MCF 10A (cell line): ENCODE measurements at regions not wholly inside any gene's neighbourhood (a gene's known extent, or its start where the extent isn't known, plus 50 kb on each side); places are given as distances from the start of the nearest gene placed in this dataset.

Source experiments
- BruUV-seq: library from RNA; stranded (reverse); fragments of 400-500 nt; replicated peaks from 2 replicates; lab custom pipeline; 2021; lab: Mats Ljungman, UMichigan
- CTCF ChIA-PET: fragments of 300-600 bp; sonication (Branson Sonifier 250); formaldehyde crosslinking; extraction: SDS; loops from one replicate; lab custom pipeline; 2021; ENCODE audit warnings: antibody characterized with exemption, inconsistent platforms; lab: Yijun Ruan, JAX
- POLR2A ChIA-PET: fragments of 300-600, 350-650 bp; sonication (Branson Sonifier 250); formaldehyde crosslinking; extraction: SDS; loops from one replicate; lab custom pipeline; 2020; ENCODE audit warnings: antibody characterized with exemption, inconsistent platforms; lab: Yijun Ruan, JAX
- DNase-seq: peaks from one replicate; pipeline ENCODE4 v3.0.0-alpha.2; 2018; ENCODE audit not compliant: unreplicated experiment
- H3K27ac Mint-ChIP-seq: one replicate; pipeline ENCODE4 v1.8.0; 2022; ENCODE audit warnings: mild to moderate bottlenecking, low read depth, mixed read lengths; ENCODE audit not compliant: unreplicated experiment
- H3K27me3 Mint-ChIP-seq: one replicate; pipeline ENCODE4 v1.8.0; 2022; ENCODE audit warnings: mixed read lengths; ENCODE audit not compliant: insufficient read depth, unreplicated experiment
- H3K36me3 Mint-ChIP-seq: one replicate; pipeline ENCODE4 v1.8.0; 2022; ENCODE audit warnings: mild to moderate bottlenecking, moderate library complexity, mixed read lengths; ENCODE audit not compliant: insufficient read depth, unreplicated experiment
- H3K4me1 Mint-ChIP-seq: one replicate; pipeline ENCODE4 v1.8.0; 2022; ENCODE audit warnings: mixed read lengths; ENCODE audit not compliant: insufficient read depth, unreplicated experiment
- H3K4me3 Mint-ChIP-seq: one replicate; pipeline ENCODE4 v1.8.0; 2022; ENCODE audit warnings: mild to moderate bottlenecking, moderate library complexity, mixed read lengths; ENCODE audit not compliant: unreplicated experiment
- H3K9me3 Mint-ChIP-seq: one replicate; pipeline ENCODE4 v1.8.0; 2022; ENCODE audit warnings: mixed read lengths; ENCODE audit not compliant: unreplicated experiment
- CTCF ChIP-seq: fragments of 200-600 bp; IDR thresholded peaks from one replicate; pipeline ENCODE4 v1.8.0; 2022; ENCODE audit warnings: antibody characterized with exemption, mild to moderate bottlenecking; ENCODE audit not compliant: unreplicated experiment
- intact Hi-C: fragments of 100-400 bp; cut with micrococcal nuclease; formaldehyde crosslinking; loops from 2 replicates; pipeline ENCODE4 v1.14.1; 2022

- intact Hi-C loops: no loop called here
- H3K27me3 Mint-ChIP-seq: no peaks in the 10 kb centered on the region
- no peak overlapping the region for H3K4me3 Mint-ChIP-seq
- BruUV-seq: no TSS peak
- H3K4me1 Mint-ChIP-seq: no peaks in the 10 kb centered on the region
- ChIA-PET CTCF (no interaction called here), POLR2A (no interaction called here)
- H3K36me3 Mint-ChIP-seq: peaks cover 6% of the 10 kb centered on the region
- TF ChIP-seq CTCF: no peak
- no peak overlapping the region for H3K27ac Mint-ChIP-seq
- H3K9me3 Mint-ChIP-seq: no peaks in the 10 kb centered on the region
- no peak for DNase-seq
Measured at GRCh38 chr10:43882711-43883110, 234.0 kb upstream of the ZNF32 start.

DNA sequence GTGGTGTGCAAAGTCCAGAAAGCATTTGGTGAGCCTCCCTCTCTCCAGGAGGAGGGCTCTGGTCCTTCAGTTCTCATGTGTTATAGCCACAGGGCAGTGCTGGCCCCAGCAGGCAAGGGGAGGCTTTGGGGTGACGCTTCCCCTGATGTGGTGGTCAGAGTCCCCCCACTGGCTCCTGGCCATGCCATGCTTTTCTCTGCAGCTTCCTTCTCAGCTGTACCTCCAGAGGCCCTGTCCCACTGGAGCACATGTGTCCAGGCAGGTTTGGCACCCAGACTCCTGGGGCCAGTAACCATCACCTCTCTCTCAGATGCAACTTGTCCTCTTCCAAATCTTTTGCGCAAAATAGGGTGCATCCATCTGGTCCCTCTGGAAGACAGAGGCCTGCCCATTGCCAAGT is 233.0 kb upstream of the ZNF32 start:
- no peak for DNase-seq
- Mint-ChIP-seq H3K4me3 (no peak overlapping the region), H3K36me3 (peaks cover 2% of the 10 kb centered on the region), H3K27ac (no peak overlapping the region), H3K4me1 (no peaks in the 10 kb centered on the region), H3K27me3 (no peaks in the 10 kb centered on the region), H3K9me3 (no peaks in the 10 kb centered on the region)
- ChIA-PET CTCF (no interaction called here), POLR2A (no interaction called here)
- no peak for TF ChIP-seq CTCF
- intact Hi-C loops: no loop called here
- BruUV-seq: no TSS peak

DNA sequence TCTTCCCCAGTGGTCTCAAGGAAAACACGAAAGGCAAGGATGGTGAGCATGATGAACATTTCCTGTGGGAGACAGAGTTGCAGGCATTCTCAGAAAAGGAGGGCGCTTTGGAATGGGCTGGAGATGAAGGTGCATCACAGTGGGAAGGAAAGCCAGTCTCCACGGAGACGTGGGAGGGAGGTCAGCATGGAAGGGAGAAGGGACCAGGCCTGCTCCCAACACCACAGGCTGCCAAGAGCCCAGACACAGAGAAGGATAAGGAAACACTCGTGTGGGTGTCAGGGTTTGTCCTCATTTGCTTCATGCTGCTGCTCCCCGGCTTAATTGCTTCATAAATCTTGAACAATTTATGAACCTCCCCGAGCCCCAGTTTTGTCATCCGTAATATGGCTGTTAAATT is 231.5 kb upstream of the ZNF32 start:
- intact Hi-C loops: no loop called here
- H3K4me3 Mint-ChIP-seq: no peak overlapping the region
- CTCF ChIA-PET: no interaction called here

DNA sequence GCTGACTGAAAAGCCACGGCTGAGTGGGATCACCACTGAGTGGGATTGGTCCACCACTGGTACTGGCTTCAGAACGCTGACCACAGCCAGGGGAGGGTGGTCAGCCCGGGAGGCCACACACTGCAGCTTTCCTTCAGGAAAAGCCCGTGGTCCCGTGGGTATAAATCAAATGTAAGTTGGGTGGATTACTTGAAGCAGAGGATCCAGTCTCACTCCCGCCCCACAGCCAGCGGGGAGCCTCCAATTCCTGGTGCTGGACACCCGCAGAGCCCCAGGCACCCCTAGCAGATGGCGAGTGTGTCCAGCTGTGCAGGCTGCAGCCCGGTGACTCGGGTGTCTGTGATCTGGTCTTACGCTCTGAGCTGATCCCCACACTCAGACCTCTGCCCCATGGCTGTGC is 231.1 kb upstream of the ZNF32 start:
- intact Hi-C loops: no loop called here
- BruUV-seq: no TSS peak
- POLR2A ChIA-PET: no interaction called here
- Mint-ChIP-seq H3K4me1 (no peaks in the 10 kb centered on the region), H3K36me3 (no peaks in the 10 kb centered on the region), H3K9me3 (no peaks in the 10 kb centered on the region), H3K27me3 (no peaks in the 10 kb centered on the region), H3K27ac (no peak overlapping the region), H3K4me3 (no peak overlapping the region)
- CTCF ChIA-PET: interaction anchor here (0.5 kb wide), 1 partner anchor 82 kb away, joined by 3 read pairs; no protein-coding TSS in a partner anchor
- no peak for TF ChIP-seq CTCF
- DNase-seq: no peak

More for the DNA sequence above, 231.5 kb upstream of the ZNF32 start:
- POLR2A ChIA-PET: no interaction called here
- H3K36me3 Mint-ChIP-seq: no peaks in the 10 kb centered on the region
- no peak for DNase-seq
- no TSS peak for BruUV-seq
- H3K27me3 Mint-ChIP-seq: no peaks in the 10 kb centered on the region
- H3K4me1 Mint-ChIP-seq: no peaks in the 10 kb centered on the region
- no peak for TF ChIP-seq CTCF
- H3K27ac Mint-ChIP-seq: no peak overlapping the region
- no peaks in the 10 kb centered on the region for H3K9me3 Mint-ChIP-seq
